ENCODE measurements at regions not wholly inside any gene's neighbourhood (a gene's known extent, or its start where the extent isn't known, plus 50 kb on each side); places are given as distances from the start of the nearest gene placed in this dataset.

- CTCF ChIA-PET: no interaction called here
- Mint-ChIP-seq H3K36me3 (ENCODE audit: low read depth) (no peaks in the 10 kb centered on the region), H3K27me3 (no peaks in the 10 kb centered on the region), H3K4me3 (no peak overlapping the region), H3K27ac (no peak overlapping the region), H3K4me1 (ENCODE audit: low read depth) (no peaks in the 10 kb centered on the region), H3K9me3 (no peaks in the 10 kb centered on the region)
- Histone ChIP-seq H3K4me3 (ENCODE audit: low read length) (no peak overlapping the region), H3K27ac (ENCODE audit: low read depth in 1 of 2, low read length in 2 of 2) (no peak overlapping the region), H3K9me3 (ENCODE audit: control insufficient read depth in 1 of 2, insufficient read depth in 1 of 2, low read length in 2 of 2) (no peaks in the 10 kb centered on the region), H3K27me3 (ENCODE audit: control insufficient read depth in 1 of 2, insufficient read depth in 2 of 2, low read length in 2 of 2) (no peaks in the 10 kb centered on the region), H3K36me3 (ENCODE audit: insufficient read depth, low read length) (no peaks in the 10 kb centered on the region), H3K4me1 (ENCODE audit: insufficient read depth, low read length) (no peaks in the 10 kb centered on the region)
- no peak for TF ChIP-seq CTCF (IDR thresholded peaks at IDR 0.05)
- POLR2A ChIA-PET: no interaction called here
- DNase-seq: no peak
- intact Hi-C loops (cut with DNase I, micrococcal nuclease): no loop called here
- no peak for ATAC-seq (ENCODE audit: poor library complexity)
Measured at GRCh38 chr1:232376632-232377493, 253.1 kb downstream of the SIPA1L2 start.

- no peak for DNase-seq
- H3K27me3 ChIP-seq (ENCODE audit: control insufficient read depth in 1 of 2, insufficient read depth in 2 of 2, low read length in 2 of 2): no peaks in the 10 kb centered on the region
- Mint-ChIP-seq H3K27me3 (no peaks in the 10 kb centered on the region), H3K36me3 (ENCODE audit: low read depth) (no peaks in the 10 kb centered on the region), H3K4me3 (no peak overlapping the region), H3K27ac (no peak overlapping the region), H3K9me3 (no peaks in the 10 kb centered on the region), H3K4me1 (ENCODE audit: low read depth) (no peaks in the 10 kb centered on the region)
- no peaks in the 10 kb centered on the region for H3K36me3 ChIP-seq (ENCODE audit: insufficient read depth, low read length)
- H3K4me3 ChIP-seq (ENCODE audit: low read length): no peak overlapping the region
- ChIA-PET CTCF (no interaction called here), POLR2A (no interaction called here)
- H3K27ac ChIP-seq (ENCODE audit: low read depth in 1 of 2, low read length in 2 of 2): no peak overlapping the region
- H3K4me1 ChIP-seq (ENCODE audit: insufficient read depth, low read length): no peaks in the 10 kb centered on the region
- TF ChIP-seq CTCF (IDR thresholded peaks at IDR 0.05): no peak
- no peaks in the 10 kb centered on the region for H3K9me3 ChIP-seq (ENCODE audit: control insufficient read depth in 1 of 2, insufficient read depth in 1 of 2, low read length in 2 of 2)
- no peak for ATAC-seq (ENCODE audit: poor library complexity)
- intact Hi-C loops (cut with DNase I, micrococcal nuclease): no loop called here
Measured at GRCh38 chr1:232372841-232373440, 257.0 kb downstream of the SIPA1L2 start.

- Mint-ChIP-seq H3K4me1 (ENCODE audit: low read depth) (no peaks in the 10 kb centered on the region), H3K4me3 (no peak overlapping the region), H3K9me3 (no peaks in the 10 kb centered on the region), H3K36me3 (ENCODE audit: low read depth) (no peaks in the 10 kb centered on the region), H3K27me3 (no peaks in the 10 kb centered on the region), H3K27ac (no peak overlapping the region)
- H3K4me1 ChIP-seq (ENCODE audit: insufficient read depth, low read length): no peaks in the 10 kb centered on the region
- CTCF ChIA-PET: no interaction called here
- no peak for TF ChIP-seq CTCF (IDR thresholded peaks at IDR 0.05)
- ATAC-seq (ENCODE audit: poor library complexity) (no peak), DNase-seq (no peak)
- no peaks in the 10 kb centered on the region for H3K27me3 ChIP-seq (ENCODE audit: control insufficient read depth in 1 of 2, insufficient read depth in 2 of 2, low read length in 2 of 2)
- POLR2A ChIA-PET: no interaction called here
- no peak overlapping the region for H3K27ac ChIP-seq (ENCODE audit: low read depth in 1 of 2, low read length in 2 of 2)
- H3K4me3 ChIP-seq (ENCODE audit: low read length): no peak overlapping the region
- intact Hi-C loops (cut with DNase I, micrococcal nuclease): no loop called here
- H3K36me3 ChIP-seq (ENCODE audit: insufficient read depth, low read length): no peaks in the 10 kb centered on the region
- H3K9me3 ChIP-seq (ENCODE audit: control insufficient read depth in 1 of 2, insufficient read depth in 1 of 2, low read length in 2 of 2): no peaks in the 10 kb centered on the region
Measured at GRCh38 chr1:232372431-232372830, 257.5 kb downstream of the SIPA1L2 start.
